Neuronal stem cell (in vitro differentiated cells): ENCODE measurements at regions not wholly inside any gene's neighbourhood (a gene's known extent, or its start where the extent isn't known, plus 50 kb on each side); places are given as distances from the start of the nearest gene placed in this dataset.

Experiments used
- DNase-seq: peaks from one replicate; pipeline ENCODE4 v3.0.0-alpha.2; 2013; ENCODE audit warnings: low spot score
- H2AFZ ChIP-seq: one replicate; pipeline ENCODE4 v1.6.1; 2013; ENCODE audit warnings: mild to moderate bottlenecking, low read length, inconsistent platforms
- H2AK5ac ChIP-seq: 2 replicates; pipeline ENCODE4 v1.6.1; 2013; ENCODE audit warnings: low read depth, mild to moderate bottlenecking, inconsistent platforms, low read length, moderate library complexity, mixed read lengths
- H2BK120ac ChIP-seq: 2 replicates; pipeline ENCODE4 v1.6.1; 2013; ENCODE audit warnings: low read depth, mild to moderate bottlenecking, inconsistent platforms, low read length, moderate library complexity, mixed read lengths
- H2BK12ac ChIP-seq: one replicate; pipeline ENCODE4 v1.6.1; 2013; ENCODE audit warnings: low read length, inconsistent platforms
- H2BK15ac ChIP-seq: 2 replicates; pipeline ENCODE4 v1.6.1; 2013; ENCODE audit warnings: mild to moderate bottlenecking, low read length, inconsistent platforms, mixed read lengths
- H2BK5ac ChIP-seq: one replicate; pipeline ENCODE4 v1.6.1; 2013; ENCODE audit warnings: inconsistent platforms, mild to moderate bottlenecking, low read length, moderate library complexity
- H3K14ac ChIP-seq: one replicate; pipeline ENCODE4 v1.6.1; 2013; ENCODE audit warnings: low read length, inconsistent platforms
- H3K18ac ChIP-seq: 2 replicates; pipeline ENCODE4 v1.6.1; 2013; ENCODE audit warnings: low read length, inconsistent platforms
- H3K23ac ChIP-seq: 2 replicates; pipeline ENCODE4 v1.6.1; 2013; ENCODE audit warnings: low read depth, mild to moderate bottlenecking, mixed read lengths, low read length, inconsistent platforms; ENCODE audit not compliant: poor library complexity
- H3K27ac ChIP-seq: replicated peaks from 3 replicates; pipeline ENCODE4 v1.5.1; 2013; ENCODE audit warnings: low read length, inconsistent platforms
- H3K27me3 ChIP-seq, 3 experiments: 2 replicates each; pipeline ENCODE4 v1.6.1; 2013; ENCODE audit warnings: low read length in 3 of 3, mild to moderate bottlenecking in 2 of 3, inconsistent platforms in 1 of 3, low read depth in 1 of 3, mixed read lengths in 1 of 3, moderate library complexity in 1 of 3; ENCODE audit not compliant: control insufficient read depth in 3 of 3, insufficient read depth in 3 of 3
- H3K36me3 ChIP-seq, 2 donors: replicated peaks in 1 of 2; 2 replicates each; pipeline ENCODE4 v1.6.1; 2013; ENCODE audit warnings: low read length in 2 of 2; ENCODE audit not compliant: control insufficient read depth in 2 of 2, insufficient read depth in 2 of 2
- H3K4ac ChIP-seq: 2 replicates; pipeline ENCODE4 v1.6.1; 2013; ENCODE audit warnings: inconsistent platforms, mild to moderate bottlenecking, low read length, moderate library complexity
- H3K4me1 ChIP-seq, 2 donors: 1 replicate in 1 of 2; 2 replicates in 1 of 2; pipeline ENCODE4 v1.6.1; 2013; ENCODE audit warnings: low read length in 2 of 2, low read depth in 1 of 2; ENCODE audit not compliant: control insufficient read depth in 2 of 2, insufficient read depth in 1 of 2
- H3K4me2 ChIP-seq: one replicate; pipeline ENCODE4 v1.6.1; 2013; ENCODE audit warnings: mild to moderate bottlenecking, low read length, inconsistent platforms; ENCODE audit not compliant: insufficient read depth, poor library complexity, severe bottlenecking
- H3K4me3 ChIP-seq, 2 donors: 2 replicates each; pipeline ENCODE4 v1.5.1; 2013; ENCODE audit warnings: low read length in 2 of 2, mild to moderate bottlenecking in 2 of 2, inconsistent platforms in 1 of 2, moderate library complexity in 1 of 2
- H3K79me1 ChIP-seq: one replicate; pipeline ENCODE4 v1.6.1; 2013; ENCODE audit warnings: low read depth, mild to moderate bottlenecking, inconsistent platforms, low read length, moderate library complexity
- H3K9ac ChIP-seq: one replicate; pipeline ENCODE4 v1.6.1; 2013; ENCODE audit warnings: mild to moderate bottlenecking, low read depth, low read length, inconsistent platforms; ENCODE audit not compliant: poor library complexity
- H3K9me3 ChIP-seq, 2 donors: replicated peaks in 1 of 2; 2 replicates each; pipeline versions ENCODE3 to v1.6.1; 2013; ENCODE audit warnings: low read length in 2 of 2, mild to moderate bottlenecking in 2 of 2, inconsistent platforms in 1 of 2, low read depth in 1 of 2, mixed read lengths in 1 of 2, moderate library complexity in 1 of 2; ENCODE audit not compliant: control insufficient read depth in 2 of 2, insufficient read depth in 1 of 2
- H4K8ac ChIP-seq: one replicate; pipeline ENCODE4 v1.6.1; 2013; ENCODE audit warnings: low read depth, mild to moderate bottlenecking, inconsistent platforms, low read length, moderate library complexity
- H4K91ac ChIP-seq: one replicate; pipeline ENCODE4 v1.6.1; 2013; ENCODE audit warnings: low read length, low read depth, mild to moderate bottlenecking, inconsistent platforms; ENCODE audit not compliant: poor library complexity
- WGBS, 2 donors: extraction: QIAGEN DNeasy Blood & Tissue Kit; methylation state at CpG; one replicate each; pipeline ENCODE4 v1.1.7; 2013; ENCODE audit warnings: missing lambda C conversion rate in 2 of 2, mixed read lengths in 1 of 2; ENCODE audit not compliant: insufficient read length in 2 of 2, insufficient replicate concordance in 1 of 2; ENCODE audit errors: extremely low coverage in 2 of 2; 5-methylcytosine and 5-hydroxymethylcytosine counted together

DNA sequence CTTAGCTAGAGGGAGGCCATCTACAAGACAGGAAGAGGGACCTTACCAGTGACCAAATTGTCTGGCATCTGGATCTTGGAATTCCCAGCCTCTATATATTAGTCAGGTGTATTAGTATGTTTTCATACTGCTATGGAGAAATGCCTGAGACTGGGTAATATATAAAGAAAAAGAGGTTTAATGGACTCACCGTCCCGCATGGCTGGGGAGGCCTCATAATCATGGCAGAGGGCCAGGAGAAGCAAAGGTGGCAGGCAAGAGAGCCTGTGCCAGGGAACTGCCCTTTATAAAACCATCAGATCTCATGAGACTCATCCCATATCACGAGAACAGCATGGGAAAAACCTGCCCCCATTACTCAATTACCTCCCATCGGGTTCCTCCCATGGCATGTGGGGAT, 500.2 kb downstream of the SHISA9 start:
- Histone ChIP-seq H2BK12ac (no peak overlapping the region), H3K79me1 (no peaks in the 10 kb centered on the region), H4K91ac (no peak overlapping the region), H3K4ac (no peak overlapping the region), H3K4me2 (no peak overlapping the region), H3K27ac (no peak overlapping the region), H3K23ac (no peak overlapping the region), H3K27me3 (no peaks in the 10 kb centered on the region), H2AK5ac (no peak overlapping the region), H3K9me3 (no peaks in the 10 kb centered on the region), H2BK5ac (no peak overlapping the region), H3K14ac (no peak overlapping the region), H2AFZ (no peak overlapping the region), H3K9ac (no peak overlapping the region), H4K8ac (no peak overlapping the region), H3K4me3 (no peak overlapping the region), H3K18ac (no peak overlapping the region), H3K4me1 (no peaks in the 10 kb centered on the region), H2BK15ac (no peak overlapping the region), H2BK120ac (no peak overlapping the region), H3K36me3 (no peaks in the 10 kb centered on the region)
- no CpG with 5 or more reads among the region's 4 CpGs for WGBS, 2 donors
- no peak for DNase-seq

DNA sequence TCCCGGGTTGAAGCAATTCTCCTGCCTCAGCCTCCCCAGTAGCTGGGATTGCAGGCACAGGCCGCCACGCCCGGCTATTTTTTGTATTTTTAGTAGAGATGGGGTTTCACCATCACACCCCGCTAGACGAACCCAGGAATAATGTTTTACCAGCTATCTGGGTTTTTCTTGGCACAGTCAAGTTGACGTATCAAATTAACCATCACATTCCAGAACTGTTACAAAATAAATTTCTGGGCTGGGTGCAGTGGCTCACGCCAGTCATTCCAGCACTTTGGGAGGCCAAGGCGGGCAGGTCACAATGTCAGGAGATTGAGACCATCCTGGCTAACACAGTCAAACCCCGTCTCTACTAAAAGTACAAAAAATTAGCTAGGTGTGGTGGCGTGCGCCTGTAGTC, 501.2 kb downstream of the SHISA9 start:
- Histone ChIP-seq H3K27me3 (no peaks in the 10 kb centered on the region), H3K14ac (no peak overlapping the region), H4K8ac (no peak overlapping the region), H3K9ac (no peak overlapping the region), H3K4me2 (no peak overlapping the region), H2BK12ac (no peak overlapping the region), H3K9me3 (no peaks in the 10 kb centered on the region), H2AFZ (no peak overlapping the region), H3K27ac (no peak overlapping the region), H3K18ac (no peak overlapping the region), H3K4me1 (no peaks in the 10 kb centered on the region), H3K4ac (no peak overlapping the region), H3K36me3 (no peaks in the 10 kb centered on the region), H2AK5ac (no peak overlapping the region), H2BK5ac (no peak overlapping the region), H3K23ac (no peak overlapping the region), H2BK15ac (no peak overlapping the region), H2BK120ac (no peak overlapping the region), H4K91ac (no peak overlapping the region), H3K79me1 (no peaks in the 10 kb centered on the region), H3K4me3 (no peak overlapping the region)
- no CpG with 5 or more reads among the region's 12 CpGs for WGBS, 2 donors
- DNase-seq = no peak

DNA sequence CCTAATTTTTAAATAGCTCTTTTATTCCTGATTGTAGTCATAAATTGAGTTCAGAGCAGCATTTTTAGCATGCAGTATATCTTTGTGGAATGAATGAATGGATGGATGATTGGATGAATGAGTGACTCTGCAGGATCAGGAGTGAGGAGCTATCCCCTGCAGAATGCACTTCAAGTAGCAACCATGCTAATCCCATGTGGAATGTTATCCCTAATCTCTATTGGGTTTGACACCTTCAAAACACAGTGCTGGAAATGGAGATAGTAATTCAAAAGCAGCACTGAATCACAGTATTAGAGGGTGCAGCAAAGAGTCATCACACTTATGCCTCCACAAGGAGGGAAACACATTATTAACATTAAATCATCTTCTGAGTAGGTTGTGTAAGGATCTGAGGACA, 501.9 kb downstream of the SHISA9 start:
- no peak overlapping the region for H3K14ac ChIP-seq
- no peak overlapping the region for H2BK120ac ChIP-seq
- no peak overlapping the region for H3K18ac ChIP-seq
- no peak overlapping the region for H2AFZ ChIP-seq
- no peak overlapping the region for H3K4me2 ChIP-seq
- H3K4me3 ChIP-seq = no peak overlapping the region
- no peak overlapping the region for H3K4ac ChIP-seq
- DNase-seq = no peak
- no peak overlapping the region for H3K9ac ChIP-seq
- H3K36me3 ChIP-seq = no peaks in the 10 kb centered on the region
- no peaks in the 10 kb centered on the region for H3K9me3 ChIP-seq
- H4K8ac ChIP-seq = no peak overlapping the region
- no peaks in the 10 kb centered on the region for H3K27me3 ChIP-seq
- no peaks in the 10 kb centered on the region for H3K4me1 ChIP-seq
- H2AK5ac ChIP-seq = no peak overlapping the region
- no peak overlapping the region for H3K27ac ChIP-seq
- no peak overlapping the region for H3K23ac ChIP-seq
- no peak overlapping the region for H2BK15ac ChIP-seq
- no peak overlapping the region for H2BK12ac ChIP-seq
- H2BK5ac ChIP-seq = no peak overlapping the region
- no peaks in the 10 kb centered on the region for H3K79me1 ChIP-seq
- H4K91ac ChIP-seq = no peak overlapping the region

DNA sequence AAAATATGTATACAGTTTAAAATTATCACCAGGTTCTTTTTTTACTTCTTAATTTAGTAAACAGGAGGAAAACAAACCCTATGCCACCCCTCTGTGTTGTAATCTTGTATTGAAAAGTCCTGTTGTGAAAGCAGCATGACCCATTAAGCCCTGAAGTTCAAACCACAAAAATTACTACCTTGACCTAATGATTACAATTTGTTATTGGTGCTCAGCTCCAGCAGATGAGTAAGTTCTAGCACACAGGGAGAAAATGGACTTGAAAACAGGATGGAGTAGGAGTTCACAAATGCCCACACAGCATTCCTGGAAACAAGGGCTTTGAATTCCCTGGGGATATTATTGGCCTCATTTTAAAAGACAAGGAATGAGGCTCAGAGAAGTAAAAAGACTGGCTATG, 505.8 kb upstream of the ERCC4 start:
- no peaks in the 10 kb centered on the region for H3K79me1 ChIP-seq
- H2BK120ac ChIP-seq = no peak overlapping the region
- H3K4ac ChIP-seq = no peak overlapping the region
- no peaks in the 10 kb centered on the region for H3K27me3 ChIP-seq
- no peak for DNase-seq
- H3K36me3 ChIP-seq = no peaks in the 10 kb centered on the region
- no peak overlapping the region for H3K27ac ChIP-seq
- no peak overlapping the region for H3K9ac ChIP-seq
- H3K14ac ChIP-seq = no peak overlapping the region
- H3K18ac ChIP-seq = no peak overlapping the region
- no peak overlapping the region for H3K23ac ChIP-seq
- no peak overlapping the region for H2AK5ac ChIP-seq
- no peak overlapping the region for H2BK12ac ChIP-seq
- H4K91ac ChIP-seq = no peak overlapping the region
- H3K9me3 ChIP-seq = no peaks in the 10 kb centered on the region
- H2BK5ac ChIP-seq = no peak overlapping the region
- no peak overlapping the region for H3K4me3 ChIP-seq
- H3K4me1 ChIP-seq = no peaks in the 10 kb centered on the region
- H4K8ac ChIP-seq = no peak overlapping the region
- no peak overlapping the region for H3K4me2 ChIP-seq
- H2AFZ ChIP-seq = no peak overlapping the region
- no peak overlapping the region for H2BK15ac ChIP-seq
